ENCODE measurements at regions not wholly inside any gene's neighbourhood (a gene's known extent, or its start where the extent isn't known, plus 50 kb on each side); places are given as distances from the start of the nearest gene placed in this dataset.
"Not testable (repeated sequence)": the region's sequence is repeated elsewhere in the genome, so short reads cannot be mapped to it uniquely, and the experiment has no call there.

DNA sequence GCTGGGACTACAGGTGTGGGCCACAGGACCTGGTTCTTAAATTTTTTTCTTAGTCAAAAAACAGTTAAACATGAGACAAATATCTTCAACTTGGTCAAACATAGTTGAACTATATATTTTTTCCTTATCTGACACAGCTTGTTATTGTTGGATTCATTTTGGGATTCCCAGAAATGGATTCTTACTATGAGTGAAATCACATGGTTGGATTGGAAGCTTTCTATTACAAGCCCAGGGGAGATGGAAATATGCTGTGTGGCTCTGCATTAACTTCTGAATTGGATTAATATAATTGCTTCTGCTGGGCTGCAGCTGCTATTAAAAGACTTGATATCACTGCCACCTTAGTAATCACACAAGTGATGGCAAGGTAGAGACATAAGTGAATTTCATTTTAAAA lies 126.4 kb upstream of the DUSP22 start:
- H2AFZ ChIP-seq (ENCODE audit: low read depth, low read length), result no peak overlapping the region
- H3K4me3 ChIP-seq (ENCODE audit: low read length), result no peak overlapping the region

DNA sequence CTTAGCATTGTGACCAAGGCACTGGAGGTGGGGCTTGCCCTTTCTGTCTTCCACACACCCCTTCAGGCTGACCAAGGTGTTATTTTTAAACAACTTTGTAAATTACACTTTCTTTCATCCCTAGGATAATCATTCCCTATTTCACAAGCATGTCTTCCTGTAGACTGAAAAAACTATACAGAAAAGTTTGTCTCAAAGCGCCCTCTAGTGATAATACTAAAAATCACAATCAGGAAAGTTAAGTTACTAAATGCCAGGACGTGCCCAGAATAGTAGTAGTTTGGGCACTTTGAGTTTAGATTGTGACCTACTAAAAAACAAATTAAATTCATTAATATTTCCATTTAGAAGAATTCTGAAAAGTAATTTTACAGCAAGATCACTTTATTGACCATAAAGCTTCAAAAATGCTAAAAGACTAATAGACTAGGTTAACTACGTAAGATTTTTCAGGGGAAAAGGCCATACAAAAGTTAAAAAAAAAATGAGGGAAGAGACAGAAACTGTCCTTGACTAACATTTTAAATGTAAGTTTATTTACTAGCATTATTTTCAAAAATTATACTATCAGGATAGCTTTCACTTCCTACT lies 123.3 kb upstream of the DUSP22 start:
- Histone ChIP-seq H3K27me3 (ENCODE audit: insufficient read depth, low read length) (peaks cover 2% of the 10 kb centered on the region), H3K36me3 (ENCODE audit: insufficient read depth, low read length) (no peaks in the 10 kb centered on the region), H3K4me3 (ENCODE audit: low read length) (no peak overlapping the region), H3K4me1 (ENCODE audit: insufficient read depth, low read length) (no peaks in the 10 kb centered on the region), H3K9me3 (ENCODE audit: low read length) (no peaks in the 10 kb centered on the region), H2AFZ (ENCODE audit: low read depth, low read length) (no peak overlapping the region)

More for the DNA sequence above, 126.4 kb upstream of the DUSP22 start:
- no peaks in the 10 kb centered on the region for H3K36me3 ChIP-seq (ENCODE audit: insufficient read depth, low read length)
- H3K4me1 ChIP-seq (ENCODE audit: insufficient read depth, low read length), result no peaks in the 10 kb centered on the region
- no peaks in the 10 kb centered on the region for H3K27me3 ChIP-seq (ENCODE audit: insufficient read depth, low read length)
- no peaks in the 10 kb centered on the region for H3K9me3 ChIP-seq (ENCODE audit: low read length)

DNA sequence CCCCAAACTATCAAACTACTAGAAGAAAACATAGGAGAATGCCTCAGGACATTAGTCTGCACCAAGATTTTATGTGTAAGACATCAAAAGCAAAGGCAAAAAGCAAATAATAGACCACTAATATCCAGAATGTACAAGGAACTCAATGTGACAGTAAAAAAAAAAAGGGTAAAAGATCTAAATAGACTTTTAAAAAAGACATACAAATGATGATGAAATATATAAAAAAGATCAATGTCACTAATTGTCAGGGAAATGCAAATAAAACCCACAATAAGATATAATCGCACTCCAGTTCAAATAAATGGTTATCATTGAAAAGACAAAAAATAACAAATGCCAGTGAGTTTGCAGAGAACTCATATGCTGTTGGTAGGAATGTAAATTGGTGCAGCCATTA lies 118.3 kb upstream of the DUSP22 start:
- Histone ChIP-seq H3K36me3 (ENCODE audit: insufficient read depth, low read length) (no peaks in the 10 kb centered on the region), H3K4me1 (ENCODE audit: insufficient read depth, low read length) (no peaks in the 10 kb centered on the region), H3K4me3 (ENCODE audit: low read length) (no peak overlapping the region), H3K9me3 (ENCODE audit: low read length) (no peaks in the 10 kb centered on the region), H2AFZ (ENCODE audit: low read depth, low read length) (no peak overlapping the region), H3K27me3 (ENCODE audit: insufficient read depth, low read length) (peaks cover 2% of the 10 kb centered on the region)

DNA sequence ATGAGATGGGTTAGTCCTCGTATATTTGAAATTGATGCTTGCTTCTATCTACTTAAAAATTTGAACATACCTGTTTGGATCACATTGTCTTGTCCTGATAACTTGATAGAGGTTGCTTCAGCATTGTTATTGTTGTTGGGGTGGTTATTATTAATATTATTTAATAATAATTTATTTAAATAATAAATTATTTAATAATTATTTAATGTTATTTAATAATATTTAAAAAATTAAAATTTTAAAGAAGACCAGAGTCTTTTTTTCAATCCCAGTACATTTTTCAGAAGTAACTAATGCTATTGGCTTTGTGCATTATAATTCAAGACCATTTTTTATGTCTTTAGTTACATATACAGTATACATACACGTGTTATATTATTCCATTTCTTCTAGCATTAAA lies 116.6 kb upstream of the DUSP22 start:
- Histone ChIP-seq H3K27me3 (ENCODE audit: insufficient read depth, low read length) (peaks cover 2% of the 10 kb centered on the region), H2AFZ (ENCODE audit: low read depth, low read length) (no peak overlapping the region), H3K4me3 (ENCODE audit: low read length) (no peak overlapping the region), H3K9me3 (ENCODE audit: low read length) (no peaks in the 10 kb centered on the region), H3K4me1 (ENCODE audit: insufficient read depth, low read length) (no peaks in the 10 kb centered on the region), H3K36me3 (ENCODE audit: insufficient read depth, low read length) (no peaks in the 10 kb centered on the region)

DNA sequence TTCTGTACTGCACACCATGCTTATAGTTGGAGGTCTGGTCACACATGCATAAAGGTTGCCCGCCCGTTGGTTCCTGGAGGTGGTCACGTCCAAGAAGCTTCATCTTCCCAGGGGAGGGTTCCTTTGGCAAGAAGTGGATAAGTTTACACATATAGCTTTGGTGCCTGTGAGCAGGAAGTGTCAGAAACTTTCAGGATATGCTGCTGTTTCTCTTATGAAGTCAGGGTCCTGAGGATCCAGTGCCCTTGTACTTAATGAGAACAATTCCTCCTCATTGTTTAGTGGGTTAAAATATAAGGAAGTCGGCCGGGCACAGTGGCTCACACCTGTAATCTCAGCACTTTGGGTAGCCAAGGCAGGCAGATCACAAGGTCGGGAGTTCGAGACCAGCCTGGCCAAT lies 115.5 kb upstream of the DUSP22 start:
- no peaks in the 10 kb centered on the region for H3K27me3 ChIP-seq (ENCODE audit: insufficient read depth, low read length)
- no peaks in the 10 kb centered on the region for H3K36me3 ChIP-seq (ENCODE audit: insufficient read depth, low read length)
- H2AFZ ChIP-seq (ENCODE audit: low read depth, low read length), result no peak overlapping the region
- H3K4me1 ChIP-seq (ENCODE audit: insufficient read depth, low read length), result no peaks in the 10 kb centered on the region
- H3K4me3 ChIP-seq (ENCODE audit: low read length), result no peak overlapping the region
- no peaks in the 10 kb centered on the region for H3K9me3 ChIP-seq (ENCODE audit: low read length)

DNA sequence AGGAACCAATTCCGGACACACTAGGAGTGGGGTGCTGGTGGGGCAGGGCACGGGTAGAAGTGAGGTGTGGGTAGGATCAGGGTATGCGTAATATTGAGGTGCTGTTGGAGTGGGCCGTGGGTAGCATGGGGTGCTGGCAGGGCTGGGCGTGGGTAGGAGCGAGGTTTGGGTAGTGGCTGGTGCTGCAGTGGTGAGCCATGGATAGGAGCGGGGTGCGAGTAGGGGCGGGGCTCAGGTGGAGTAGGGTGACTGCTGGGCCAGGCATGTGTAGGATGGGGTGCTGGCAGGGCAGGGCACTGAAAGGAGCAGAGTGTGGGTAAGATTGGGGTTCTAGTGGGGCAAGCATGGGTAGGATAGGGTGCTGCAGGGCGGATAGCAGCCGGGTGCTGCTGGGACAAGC lies 114.2 kb upstream of the DUSP22 start:
- Histone ChIP-seq H3K27me3 (ENCODE audit: insufficient read depth, low read length) (no peaks in the 10 kb centered on the region), H2AFZ (ENCODE audit: low read depth, low read length) (no peak overlapping the region), H3K4me3 (ENCODE audit: low read length) (no peak overlapping the region), H3K9me3 (ENCODE audit: low read length) (no peaks in the 10 kb centered on the region), H3K36me3 (ENCODE audit: insufficient read depth, low read length) (no peaks in the 10 kb centered on the region), H3K4me1 (ENCODE audit: insufficient read depth, low read length) (no peaks in the 10 kb centered on the region)

GRCh38 chr6:178929-179328 lies 113.4 kb upstream of the DUSP22 start:
- H3K4me3 ChIP-seq (ENCODE audit: low read length); H3K4me1 ChIP-seq (ENCODE audit: insufficient read depth, low read length); H3K27me3 ChIP-seq (ENCODE audit: insufficient read depth, low read length); H2AFZ ChIP-seq (ENCODE audit: low read depth, low read length); H3K36me3 ChIP-seq (ENCODE audit: insufficient read depth, low read length); H3K9me3 ChIP-seq (ENCODE audit: low read length): not testable (repeated sequence)

GRCh38 chr6:179340-179950 lies 112.8 kb upstream of the DUSP22 start:
- H3K4me1 ChIP-seq (ENCODE audit: insufficient read depth, low read length), result no peaks in the 10 kb centered on the region
- no peaks in the 10 kb centered on the region for H3K27me3 ChIP-seq (ENCODE audit: insufficient read depth, low read length)
- H3K9me3 ChIP-seq (ENCODE audit: low read length), result no peaks in the 10 kb centered on the region
- H3K36me3 ChIP-seq (ENCODE audit: insufficient read depth, low read length), result no peaks in the 10 kb centered on the region
- no peak overlapping the region for H2AFZ ChIP-seq (ENCODE audit: low read depth, low read length)
- H3K4me3 ChIP-seq (ENCODE audit: low read length), result no peak overlapping the region

DNA sequence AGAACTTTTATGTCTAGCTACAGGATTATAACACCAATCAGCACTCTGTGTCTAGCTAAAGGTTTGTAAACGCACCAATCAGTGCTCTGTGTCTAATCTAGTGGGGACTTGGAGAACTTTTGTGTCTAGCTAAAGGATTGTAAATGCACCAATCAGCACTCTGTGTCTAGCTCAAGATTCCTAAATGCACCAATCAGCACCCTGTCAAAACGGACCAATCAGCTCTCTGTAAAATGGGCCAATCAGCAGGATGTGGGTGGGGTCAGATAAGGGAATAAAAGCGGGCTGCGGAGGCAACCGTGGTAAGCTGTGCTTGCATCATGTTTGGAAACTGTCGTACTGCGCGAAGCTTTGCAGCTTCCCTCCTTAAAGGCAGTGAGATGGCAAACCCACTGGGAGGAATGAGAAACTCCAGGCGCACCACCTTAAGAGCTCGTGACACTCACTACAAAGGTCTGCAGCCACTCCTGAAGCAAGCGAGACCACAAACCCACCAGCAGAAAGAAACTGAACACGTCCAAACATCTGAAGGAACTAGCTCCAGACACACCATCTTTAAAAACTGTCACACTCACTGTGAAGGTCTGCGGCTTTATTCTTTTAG lies 112.1 kb upstream of the DUSP22 start:
- not testable (repeated sequence) for H3K4me1 ChIP-seq (ENCODE audit: insufficient read depth, low read length); H2AFZ ChIP-seq (ENCODE audit: low read depth, low read length); H3K9me3 ChIP-seq (ENCODE audit: low read length); H3K27me3 ChIP-seq (ENCODE audit: insufficient read depth, low read length); H3K36me3 ChIP-seq (ENCODE audit: insufficient read depth, low read length); H3K4me3 ChIP-seq (ENCODE audit: low read length)

DNA sequence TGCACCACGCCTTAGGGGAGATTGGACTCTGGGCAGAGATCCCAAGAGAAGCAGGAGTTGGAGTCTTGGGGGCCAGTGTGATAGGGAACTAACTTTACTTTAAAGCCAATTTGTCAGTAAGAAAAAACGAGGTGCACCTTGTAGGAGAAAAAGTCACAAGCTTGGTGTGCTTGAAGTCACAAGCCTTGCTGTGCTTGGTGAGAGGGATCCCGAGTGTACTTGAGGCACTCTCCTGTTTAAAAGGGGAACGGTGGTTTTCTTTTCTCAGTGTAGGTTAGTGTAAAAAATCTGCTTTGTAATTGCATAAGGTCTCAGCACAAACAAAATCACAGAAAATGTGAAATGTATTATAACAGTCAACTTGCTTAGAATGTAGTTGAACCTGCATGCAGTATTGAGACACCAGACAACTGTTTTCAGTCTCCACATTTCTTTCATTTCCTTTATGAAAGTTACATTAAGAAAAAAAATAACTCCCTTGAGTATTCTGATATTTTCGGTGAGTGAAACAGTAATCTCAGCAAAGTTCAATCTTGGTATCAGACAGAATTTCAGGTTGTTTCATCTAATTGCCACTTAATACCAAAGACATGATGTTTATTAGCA lies 111.1 kb upstream of the DUSP22 start:
- H2AFZ ChIP-seq (ENCODE audit: low read depth, low read length), result no peak overlapping the region
- H3K36me3 ChIP-seq (ENCODE audit: insufficient read depth, low read length), result no peaks in the 10 kb centered on the region
- peaks cover 3% of the 10 kb centered on the region for H3K27me3 ChIP-seq (ENCODE audit: insufficient read depth, low read length)

GRCh38 chr6:183668-184067 lies 108.6 kb upstream of the DUSP22 start:
- H3K9me3 ChIP-seq (ENCODE audit: low read length), result no peaks in the 10 kb centered on the region
- no peaks in the 10 kb centered on the region for H3K36me3 ChIP-seq (ENCODE audit: insufficient read depth, low read length)
- H3K4me3 ChIP-seq (ENCODE audit: low read length), result no peak overlapping the region
- no peak overlapping the region for H2AFZ ChIP-seq (ENCODE audit: low read depth, low read length)
- no peaks in the 10 kb centered on the region for H3K4me1 ChIP-seq (ENCODE audit: insufficient read depth, low read length)
- H3K27me3 ChIP-seq (ENCODE audit: insufficient read depth, low read length), result peaks cover 8% of the 10 kb centered on the region

More for the DNA sequence above, 111.1 kb upstream of the DUSP22 start:
- no peak overlapping the region for H3K4me3 ChIP-seq (ENCODE audit: low read length)
- no peaks in the 10 kb centered on the region for H3K9me3 ChIP-seq (ENCODE audit: low read length)
- H3K4me1 ChIP-seq (ENCODE audit: insufficient read depth, low read length), result no peaks in the 10 kb centered on the region

GRCh38 chr6:184161-184700 lies 108.1 kb upstream of the DUSP22 start:
- Histone ChIP-seq H3K4me3 (ENCODE audit: low read length) (no peak overlapping the region), H3K36me3 (ENCODE audit: insufficient read depth, low read length) (no peaks in the 10 kb centered on the region), H3K4me1 (ENCODE audit: insufficient read depth, low read length) (no peaks in the 10 kb centered on the region), H2AFZ (ENCODE audit: low read depth, low read length) (no peak overlapping the region), H3K27me3 (ENCODE audit: insufficient read depth, low read length) (peaks cover 8% of the 10 kb centered on the region), H3K9me3 (ENCODE audit: low read length) (no peaks in the 10 kb centered on the region)

DNA sequence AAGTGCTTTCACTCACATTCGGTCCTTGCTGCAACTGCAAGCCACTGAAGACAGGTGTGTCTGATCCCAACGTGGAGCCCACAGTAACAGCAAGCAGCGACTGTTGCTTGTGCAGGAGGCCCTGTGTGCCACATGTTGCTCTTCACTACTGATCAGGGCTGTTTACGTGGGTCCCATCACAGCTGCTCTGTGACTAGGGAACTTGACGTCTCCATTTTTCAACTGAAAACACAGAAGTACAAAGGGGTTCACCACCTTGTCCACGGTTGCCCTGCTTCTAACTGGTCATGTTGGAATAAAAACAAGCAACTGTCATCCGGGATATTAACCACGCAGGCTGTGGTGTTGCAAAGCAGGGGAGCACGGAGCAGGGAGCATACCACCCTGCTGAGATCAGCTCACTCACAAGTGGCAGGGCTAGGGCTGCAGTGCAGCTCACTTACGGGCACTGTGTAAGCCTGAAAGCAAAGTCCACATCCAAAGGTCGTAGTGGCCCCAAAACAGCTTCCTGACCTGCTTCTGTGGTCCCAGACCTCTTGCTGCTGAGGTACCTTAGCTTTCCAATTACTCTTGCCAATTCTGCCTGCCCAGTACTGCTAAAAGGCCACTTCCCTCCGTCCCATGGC lies 105.8 kb upstream of the DUSP22 start:
- H3K4me3 ChIP-seq (ENCODE audit: low read length), result no peak overlapping the region
- peaks cover 8% of the 10 kb centered on the region for H3K27me3 ChIP-seq (ENCODE audit: insufficient read depth, low read length)
- no peaks in the 10 kb centered on the region for H3K9me3 ChIP-seq (ENCODE audit: low read length)
- no peaks in the 10 kb centered on the region for H3K4me1 ChIP-seq (ENCODE audit: insufficient read depth, low read length)
- H3K36me3 ChIP-seq (ENCODE audit: insufficient read depth, low read length), result no peaks in the 10 kb centered on the region
- H2AFZ ChIP-seq (ENCODE audit: low read depth, low read length), result no peak overlapping the region
